ENCODE measurements at regions not wholly inside any gene's neighbourhood (a gene's known extent, or its start where the extent isn't known, plus 50 kb on each side); places are given as distances from the start of the nearest gene placed in this dataset.

DNA sequence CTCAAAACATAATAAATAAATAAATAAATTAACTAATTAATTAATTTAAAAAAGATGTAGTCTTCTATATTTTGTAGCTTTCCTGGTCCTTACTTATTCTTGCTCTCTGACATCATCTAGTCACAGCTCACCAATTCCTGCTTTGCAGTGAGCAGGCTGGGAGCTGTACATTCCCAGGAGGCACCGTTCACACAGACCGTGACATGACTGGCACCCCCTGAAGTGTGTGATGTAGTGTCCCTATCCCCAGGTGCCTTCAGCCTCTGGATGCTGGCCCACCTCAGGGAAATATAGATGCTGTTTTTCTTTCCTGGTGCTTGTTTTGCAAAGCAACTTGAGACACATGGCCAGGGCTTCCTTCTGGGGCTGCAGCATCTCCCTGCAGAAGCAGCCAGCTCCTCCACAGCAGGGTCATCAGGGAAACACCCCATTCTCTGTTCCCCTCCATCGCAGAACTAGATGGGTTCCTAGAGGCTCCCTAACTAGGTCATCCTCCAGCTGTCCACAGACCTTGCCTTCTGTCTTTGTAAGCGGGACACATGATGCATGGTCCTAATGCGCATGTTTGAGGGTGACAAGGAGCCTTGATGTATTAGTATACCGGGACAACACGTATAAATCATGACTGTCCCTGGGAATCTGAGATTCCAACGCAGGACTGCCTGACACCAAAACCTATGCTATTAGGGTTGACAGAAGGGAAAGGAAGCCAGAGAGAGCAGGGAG, 76.4 kb downstream of the RHOB start:
- DNase-seq (ENCODE audit: low read depth in 4 of 4, low spot score in 2 of 4), result no peak

DNA sequence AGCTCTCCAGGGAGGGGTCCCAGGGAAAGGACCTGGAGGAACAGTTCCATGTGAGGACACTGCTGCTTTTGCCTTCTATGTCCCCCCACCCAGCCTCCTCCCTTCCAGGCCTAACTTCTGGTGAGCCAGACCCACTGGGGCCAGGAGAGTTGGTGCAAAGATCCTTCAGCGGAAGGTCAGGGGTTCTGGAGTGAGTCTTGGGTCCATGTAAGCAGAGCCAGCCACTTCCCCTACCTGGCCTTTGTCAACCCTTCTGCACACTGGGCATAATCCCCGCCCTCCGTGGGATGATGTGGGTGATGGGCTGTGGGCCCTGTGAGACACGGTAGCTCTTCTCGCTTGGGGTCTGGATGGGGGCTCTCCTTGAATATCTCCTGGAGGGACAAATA, 76.9 kb downstream of the RHOB start:
- DNase-seq (ENCODE audit: low read depth in 4 of 4, low spot score in 2 of 4), result no peak

DNA sequence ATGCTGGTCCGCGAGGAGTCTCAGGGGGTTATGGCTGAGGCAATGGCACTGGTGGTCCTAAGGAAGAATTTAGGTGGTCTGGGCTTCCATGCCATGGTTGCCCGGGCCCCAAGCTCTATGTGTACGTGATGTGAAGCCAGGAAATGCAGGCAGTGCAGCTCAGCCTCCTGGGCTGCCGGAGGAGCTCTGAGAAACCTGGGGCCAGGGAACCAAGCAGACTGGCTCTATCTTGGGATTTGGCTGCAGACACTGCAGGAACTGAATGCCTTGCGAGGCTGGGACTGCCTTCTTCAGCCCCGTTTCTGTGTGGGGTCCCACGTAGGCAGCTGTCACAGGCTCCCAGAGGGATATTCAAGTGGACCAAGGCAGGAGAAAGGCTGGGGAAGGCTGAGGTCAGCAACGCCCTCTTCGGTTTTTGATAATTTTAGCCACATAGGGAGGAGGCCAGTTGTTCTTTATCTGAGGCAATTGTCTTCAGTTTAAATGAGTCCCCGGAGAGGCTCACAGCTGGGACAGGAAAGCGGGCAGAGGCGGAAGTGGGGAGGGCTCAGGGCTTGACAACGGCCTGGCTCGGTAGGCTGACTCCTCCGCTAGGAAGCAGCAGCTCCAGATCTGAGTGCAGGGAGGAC, 77.7 kb downstream of the RHOB start:
- DNase-seq (ENCODE audit: low read depth in 4 of 4, low spot score in 2 of 4), result no peak

DNA sequence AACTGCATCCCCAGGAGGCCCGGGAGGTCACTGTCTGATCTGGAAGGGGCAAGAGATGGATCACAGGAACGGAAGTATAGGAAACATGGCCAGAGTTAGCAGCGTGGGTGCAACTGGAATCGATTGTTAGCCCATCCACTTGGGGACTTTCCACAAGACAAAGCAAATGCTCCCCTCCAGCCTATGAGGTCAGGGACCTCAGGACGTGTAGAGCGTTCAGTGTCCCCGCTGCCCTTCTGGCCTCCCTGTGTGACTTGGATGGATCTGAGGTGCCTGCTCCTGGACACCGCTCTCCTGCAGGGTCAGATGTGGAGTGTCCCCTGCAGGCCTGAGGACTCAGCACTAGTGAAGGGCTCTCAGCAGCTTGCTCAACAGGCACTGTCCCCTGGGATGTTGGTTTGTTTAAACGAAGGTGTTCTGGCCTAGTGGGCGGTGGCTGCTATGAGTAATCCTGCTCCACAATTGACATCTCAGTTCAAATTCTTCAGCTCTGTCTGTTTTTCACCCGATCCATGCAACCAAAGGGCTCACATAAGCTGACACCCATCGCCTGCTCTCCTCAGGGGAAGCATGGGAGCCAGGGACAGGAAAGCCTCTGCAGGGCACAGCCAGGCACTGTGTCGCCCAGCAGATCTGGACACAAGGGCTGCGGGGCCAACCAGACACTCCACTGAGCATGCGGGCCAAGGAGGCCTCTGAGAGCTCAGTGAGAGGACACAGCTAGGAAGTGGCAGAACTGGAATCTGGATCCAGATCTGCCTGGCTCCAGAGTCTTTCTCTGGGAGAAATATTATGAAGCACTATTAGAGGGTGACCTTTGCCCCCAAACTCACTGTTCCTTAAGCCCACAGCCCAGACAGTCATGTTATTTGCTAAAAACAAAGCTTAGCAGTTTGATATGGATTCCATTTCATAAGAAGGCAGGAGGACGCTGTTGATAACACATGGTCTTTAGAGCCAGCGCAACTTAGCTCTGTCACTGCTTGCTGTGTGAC, 78.5 kb downstream of the RHOB start:
- no peak for DNase-seq (ENCODE audit: low read depth in 4 of 4, low spot score in 2 of 4)

DNA sequence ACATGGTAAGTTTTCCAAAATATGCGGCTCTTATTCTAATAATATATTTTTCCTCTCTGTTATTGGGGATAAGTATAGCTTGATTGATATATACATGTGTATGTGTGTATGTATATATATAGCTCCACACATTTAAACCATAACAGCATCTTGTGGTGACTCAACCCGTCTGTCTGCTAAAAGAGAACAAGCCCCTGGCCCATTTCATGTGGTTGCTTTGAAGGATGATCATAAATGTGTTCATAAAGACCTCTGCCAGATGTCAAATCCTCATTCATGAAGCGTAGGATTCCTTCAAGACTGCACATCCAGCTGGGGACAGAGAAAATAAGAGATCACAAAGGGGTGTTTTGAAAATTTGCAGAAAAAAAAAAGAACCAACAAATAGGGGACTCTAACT, 79.3 kb downstream of the RHOB start:
- no peak for DNase-seq (ENCODE audit: low read depth in 4 of 4, low spot score in 2 of 4)

- no peak for DNase-seq (ENCODE audit: low read depth in 4 of 4, low spot score in 2 of 4)
Measured at GRCh38 chr2:20526708-20527107, 79.8 kb downstream of the RHOB start.

- DNase-seq (ENCODE audit: low read depth in 4 of 4, low spot score in 2 of 4), result no peak
Measured at GRCh38 chr2:20528713-20529112, 81.8 kb downstream of the RHOB start.

DNA sequence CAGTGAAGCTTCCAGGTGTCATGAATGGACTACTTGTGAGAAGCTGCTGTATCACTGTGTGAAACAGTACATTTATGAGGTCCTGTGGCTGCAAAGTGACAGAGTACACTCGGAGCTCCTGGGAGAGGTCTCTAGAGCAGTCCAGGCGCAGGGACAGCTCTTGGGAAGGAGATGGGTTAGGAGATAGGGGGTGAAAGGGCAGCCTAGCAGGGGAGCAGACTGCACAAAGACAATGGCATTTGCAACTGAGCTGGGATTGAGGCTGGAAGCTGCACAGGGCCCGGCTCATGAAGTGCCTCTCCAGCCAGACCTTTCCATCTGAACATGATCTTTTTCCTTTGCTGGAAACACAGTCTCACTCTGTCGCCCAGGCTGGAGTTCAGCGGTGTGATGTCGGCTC, 83.6 kb downstream of the RHOB start:
- no peak for DNase-seq (ENCODE audit: low read depth in 4 of 4, low spot score in 2 of 4)

GRCh38 chr2:20531633-20532262, 84.9 kb downstream of the RHOB start:
- no peak for DNase-seq (ENCODE audit: low read depth in 4 of 4, low spot score in 2 of 4)

- DNase-seq (ENCODE audit: low read depth in 4 of 4, low spot score in 2 of 4), result no peak
Measured at GRCh38 chr2:20532634-20533437, 86.0 kb downstream of the RHOB start.

- no peak for DNase-seq (ENCODE audit: low read depth in 4 of 4, low spot score in 2 of 4)
Measured at GRCh38 chr2:20533993-20534622, 87.2 kb downstream of the RHOB start.

DNA sequence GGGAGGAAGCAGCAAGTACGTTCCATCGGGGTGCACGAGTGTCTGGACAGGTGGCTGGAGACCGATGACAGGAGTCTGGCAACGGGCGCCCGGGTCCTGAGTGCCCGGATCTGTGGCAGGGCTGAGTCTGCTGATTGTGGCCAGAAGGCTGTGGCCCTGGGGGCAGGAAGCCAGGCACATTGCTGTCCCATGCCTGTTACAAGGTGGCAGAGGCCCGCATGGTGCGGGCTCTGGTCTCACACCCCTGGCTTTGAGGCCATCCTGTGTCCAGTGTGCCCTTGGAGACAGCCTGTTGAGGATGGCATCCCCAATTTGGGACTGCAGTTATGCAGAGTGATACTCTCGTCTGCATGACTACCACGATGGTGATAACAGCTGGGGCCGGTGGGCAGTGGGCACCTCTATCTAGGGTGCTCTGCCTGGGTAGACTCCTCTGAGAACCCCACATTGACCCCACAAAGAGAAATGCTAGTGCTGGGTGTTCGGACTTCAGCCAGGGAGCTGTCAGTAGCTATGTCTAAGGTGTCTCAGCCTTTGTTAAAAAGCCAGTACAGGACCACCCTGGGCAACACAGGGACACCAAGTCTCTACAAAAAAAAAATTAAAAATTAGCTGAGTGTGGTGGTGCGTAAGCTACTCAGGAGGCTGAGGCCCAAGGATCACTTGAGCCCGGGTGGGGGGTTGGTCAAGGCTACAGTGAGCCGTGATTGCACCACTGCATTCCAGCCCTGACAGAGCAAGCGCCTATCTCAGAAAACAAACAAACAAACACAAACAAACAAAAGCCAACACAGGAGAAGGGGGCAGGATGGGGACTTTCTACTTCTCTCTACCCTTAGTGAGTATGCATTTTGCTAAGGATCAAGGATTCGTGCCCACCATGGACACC, 88.3 kb downstream of the RHOB start:
- DNase-seq (ENCODE audit: low read depth in 4 of 4, low spot score in 2 of 4), result no peak

GRCh38 chr2:20536619-20537422, 89.9 kb downstream of the RHOB start:
- DNase-seq (ENCODE audit: low read depth in 4 of 4, low spot score in 2 of 4), result no peak

DNA sequence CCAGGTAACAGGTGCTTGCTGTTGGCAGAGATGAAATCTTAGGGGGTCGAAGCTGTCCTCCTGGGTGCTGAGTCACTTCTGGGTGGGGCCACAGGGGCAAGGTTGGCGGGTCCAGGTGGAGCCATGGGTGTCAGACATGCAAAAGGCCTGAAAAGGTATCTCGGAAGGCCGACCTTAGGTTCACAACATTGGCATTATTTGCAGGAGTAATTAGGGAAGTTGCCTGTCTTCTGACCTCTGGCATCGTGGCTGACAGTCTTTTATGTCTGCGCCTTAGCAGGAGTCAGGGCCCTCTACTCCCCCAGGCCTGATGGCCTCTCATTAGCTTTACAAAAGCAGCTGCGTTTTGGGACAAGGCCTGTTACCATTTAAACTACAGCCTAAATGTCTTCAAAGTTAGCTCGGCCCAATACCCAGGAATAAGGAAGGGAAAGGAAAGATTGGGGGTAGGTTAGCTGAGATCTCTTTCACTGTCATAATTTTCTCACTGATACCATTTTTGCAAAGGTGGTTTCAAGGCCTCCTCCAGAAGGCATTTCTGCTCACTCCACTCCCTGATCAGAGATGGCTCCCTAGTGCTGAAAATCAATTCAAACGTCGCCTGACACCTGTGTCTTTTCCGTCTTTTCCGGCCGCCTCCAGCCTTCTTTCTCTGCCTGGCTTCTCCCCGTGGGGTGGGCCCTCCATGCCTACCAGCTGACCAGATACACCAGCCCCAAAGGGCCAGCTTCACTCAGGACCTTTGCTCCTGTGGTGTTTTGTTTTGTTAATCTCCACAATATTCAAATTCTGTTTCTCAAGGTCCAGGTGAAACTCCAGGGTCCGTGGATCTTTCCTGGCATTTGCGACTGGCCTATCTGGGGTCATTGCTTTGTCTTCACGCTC, 90.8 kb downstream of the RHOB start:
- no peak for DNase-seq (ENCODE audit: low read depth in 4 of 4, low spot score in 2 of 4)

DNA sequence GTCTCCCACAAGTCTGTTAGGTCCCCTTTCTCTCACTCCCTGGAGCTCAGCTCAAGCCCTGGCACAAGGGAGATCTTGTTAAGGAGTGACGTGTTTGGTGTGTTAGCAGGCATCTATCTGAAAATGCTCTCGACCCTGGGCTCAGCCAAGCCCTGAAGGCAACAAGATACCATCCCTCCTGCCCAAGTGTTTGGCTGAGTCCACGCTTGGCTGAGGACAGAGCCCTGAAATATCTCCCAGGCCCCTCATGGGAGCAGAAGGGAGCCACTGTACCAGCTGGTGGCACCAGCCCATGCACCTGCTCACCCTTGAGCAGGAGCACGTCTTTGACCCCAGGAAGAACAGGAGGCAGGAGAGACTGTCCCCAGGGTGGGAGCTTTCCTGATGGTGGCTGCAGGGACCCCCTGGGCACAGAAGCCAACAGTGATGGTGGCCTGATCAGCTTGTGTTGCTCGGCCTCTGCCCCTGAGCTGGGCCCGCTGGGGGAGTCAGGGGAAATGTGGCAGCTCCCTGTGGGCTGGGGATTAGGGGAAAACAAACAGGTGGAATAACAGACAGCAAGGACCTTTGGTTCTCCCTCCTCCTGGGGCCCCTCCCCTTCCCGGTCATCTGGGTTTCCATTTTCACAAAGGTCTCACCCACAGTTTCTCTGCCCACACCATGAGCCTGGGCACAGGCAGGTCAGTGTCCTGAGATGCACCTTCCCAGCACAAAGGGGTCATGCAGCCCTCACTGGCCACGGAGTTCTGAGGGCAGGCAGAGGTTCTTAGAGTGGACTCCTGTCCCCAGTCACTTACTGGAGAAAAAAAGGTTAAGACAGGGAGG, 91.6 kb downstream of the RHOB start:
- no peak for DNase-seq (ENCODE audit: low read depth in 4 of 4, low spot score in 2 of 4)

GRCh38 chr2:20539133-20539719, 92.4 kb downstream of the RHOB start:
- DNase-seq (ENCODE audit: low read depth in 4 of 4, low spot score in 2 of 4), result no peak

Data from left renal cortex interstitium (tissue), 4 donors.